GM23338 (cell line): ENCODE measurements at regions not wholly inside any gene's neighbourhood (a gene's known extent, or its start where the extent isn't known, plus 50 kb on each side); places are given as distances from the start of the nearest gene placed in this dataset.

ENCODE experiments used
- ATAC-seq: fragments of 200-7000 bp; cut with Tn5 transposase; 3 replicates; pipeline ENCODE4 v1.9.1; 2020
- DNase-seq: peaks from one replicate; pipeline ENCODE4 v3.0.0-alpha.2; 2015; ENCODE audit warnings: low spot score
- H2AFZ ChIP-seq: fragments of 200-600 bp; sonication (generic); 2 replicates; pipeline ENCODE4 v1.8.0; 2016; ENCODE audit warnings: antibody characterized with exemption, mild to moderate bottlenecking, moderate library complexity
- H3F3A ChIP-seq: fragments of 200-600 bp; sonication (generic); replicated peaks from 2 replicates; pipeline ENCODE4 v1.8.0; 2017; ENCODE audit warnings: antibody characterized with exemption, mixed run types, low read depth
- H3K27ac ChIP-seq: fragments of 200-600 bp; sonication (generic); 2 replicates; pipeline ENCODE4 v1.6.1; 2016; ENCODE audit warnings: low read depth
- H3K27me3 ChIP-seq: fragments of 200-600 bp; sonication (generic); 2 replicates; pipeline ENCODE4 v1.8.0; 2016; ENCODE audit warnings: mild to moderate bottlenecking, mixed run types, moderate library complexity; ENCODE audit not compliant: insufficient read depth
- H3K36me3 ChIP-seq: fragments of 200-600 bp; sonication (generic); 2 replicates; pipeline ENCODE4 v1.8.0; 2016; ENCODE audit warnings: mild to moderate bottlenecking; ENCODE audit not compliant: insufficient read depth
- H3K4me1 ChIP-seq: fragments of 200-600 bp; sonication (generic); 2 replicates; pipeline ENCODE4 v1.8.0; 2016; ENCODE audit warnings: mild to moderate bottlenecking, moderate library complexity; ENCODE audit not compliant: insufficient read depth
- H3K4me2 ChIP-seq: fragments of 200-600 bp; sonication (generic); 2 replicates; pipeline ENCODE4 v1.7.1; 2017; ENCODE audit warnings: mixed run types
- H3K4me3 ChIP-seq: fragments of 200-600 bp; sonication (generic); 2 replicates; pipeline ENCODE4 v1.6.1; 2016; ENCODE audit warnings: mixed run types
- H3K79me2 ChIP-seq: fragments of 200-600 bp; sonication (generic); replicated peaks from 2 replicates; pipeline ENCODE4 v1.8.0; 2017; ENCODE audit warnings: mild to moderate bottlenecking; ENCODE audit not compliant: insufficient read depth
- H3K9me2 ChIP-seq: fragments of 200-600 bp; sonication (generic); 2 replicates; pipeline ENCODE4 v1.8.0; 2017; ENCODE audit not compliant: insufficient read depth
- H4K20me1 ChIP-seq: fragments of 200-600 bp; sonication (generic); replicated peaks from 2 replicates; pipeline ENCODE4 v1.8.0; 2017; ENCODE audit warnings: mild to moderate bottlenecking; ENCODE audit not compliant: insufficient read depth
- H3K27ac Mint-ChIP-seq: 2 replicates; pipeline ENCODE4 v1.8.0; 2020; ENCODE audit warnings: inconsistent platforms, mild to moderate bottlenecking, moderate library complexity, mixed read lengths
- H3K27me3 Mint-ChIP-seq: 3 replicates; pipeline ENCODE4 v1.8.0; 2022; ENCODE audit warnings: low read depth, mild to moderate bottlenecking, moderate library complexity, mixed read lengths, inconsistent platforms; ENCODE audit not compliant: insufficient read depth, poor library complexity
- H3K36me3 Mint-ChIP-seq: 3 replicates; pipeline ENCODE4 v1.8.0; 2021; ENCODE audit warnings: low read depth, mild to moderate bottlenecking, inconsistent platforms, moderate library complexity, mixed read lengths
- H3K4me1 Mint-ChIP-seq: 3 replicates; pipeline ENCODE4 v1.8.0; 2020; ENCODE audit warnings: mild to moderate bottlenecking, inconsistent platforms, mixed read lengths
- H3K4me3 Mint-ChIP-seq: 3 replicates; pipeline ENCODE4 v1.8.0; 2021; ENCODE audit warnings: moderate library complexity, mild to moderate bottlenecking, inconsistent platforms, mixed read lengths
- H3K9me3 Mint-ChIP-seq: 3 replicates; pipeline ENCODE4 v1.8.0; 2020; ENCODE audit warnings: moderate library complexity, mild to moderate bottlenecking, inconsistent platforms, mixed read lengths
- CREB1 ChIP-seq: fragments of 250-450 bp; sonication (Bioruptor Pico); IDR thresholded peaks from 2 replicates; pipeline ENCODE4 v1.5.0; 2020; ENCODE audit warnings: low read depth, mild to moderate bottlenecking, moderate library complexity
- EZH2phosphoT487 ChIP-seq: fragments of 200-600 bp; sonication (generic); IDR thresholded peaks from one replicate; pipeline ENCODE4 v1.8.1; 2018; ENCODE audit warnings: antibody characterized with exemption; ENCODE audit not compliant: unreplicated experiment
- POLR2AphosphoS5 ChIP-seq: IDR thresholded peaks from 2 replicates; pipeline ENCODE4 v1.6.1; 2016; ENCODE audit warnings: antibody characterized with exemption, low read depth
- STAT1 ChIP-seq: IDR thresholded peaks from one replicate; pipeline ENCODE4 v1.6.1; 2016; ENCODE audit warnings: antibody characterized with exemption; ENCODE audit not compliant: unreplicated experiment
- ZNF331 ChIP-seq: fragments of 250-450 bp; sonication (Bioruptor Pico); IDR thresholded peaks from 2 replicates; pipeline ENCODE4 v1.5.0; 2020; ENCODE audit warnings: low read depth, mild to moderate bottlenecking, moderate library complexity
- TF ChIP-seq, protein P1 (sequence below), 2 experiments: fragments of 200-600 bp in 1 of 2; sonication (generic) in 1 of 2; conservative IDR thresholded peaks; 2 replicates each; pipeline versions ENCODE4 v1.5.1 to v1.6.1; 2016 to 2017; ENCODE audit warnings: antibody characterized with exemption in 2 of 2, low read depth in 2 of 2, mild to moderate bottlenecking in 2 of 2, moderate library complexity in 1 of 2
- TF ChIP-seq, protein P2 (sequence below): IDR thresholded peaks from one replicate; pipeline ENCODE4 v1.6.1; 2018; ENCODE audit warnings: antibody characterized with exemption; ENCODE audit not compliant: unreplicated experiment

DNA sequence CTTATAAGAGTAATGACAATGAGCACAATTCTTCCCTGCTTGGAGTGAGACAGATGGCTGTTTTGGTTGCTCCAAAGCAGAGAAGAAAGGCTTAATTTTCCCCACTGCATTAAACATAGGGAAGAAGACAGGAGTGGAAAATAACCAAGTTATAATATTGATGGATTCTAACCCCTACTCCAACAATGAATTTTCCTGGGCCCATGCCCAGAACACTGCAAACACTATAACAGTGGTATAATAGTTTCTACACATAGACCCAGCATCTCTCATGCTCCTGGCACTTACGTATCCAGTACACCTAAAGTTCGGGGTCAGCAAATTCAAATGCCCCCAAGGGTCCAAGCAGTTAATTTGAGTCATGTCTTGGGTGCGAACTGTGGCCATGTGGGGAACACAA is 613.4 kb downstream of the PLCL1 start (continued):
- TF ChIP-seq, protein P1, sequence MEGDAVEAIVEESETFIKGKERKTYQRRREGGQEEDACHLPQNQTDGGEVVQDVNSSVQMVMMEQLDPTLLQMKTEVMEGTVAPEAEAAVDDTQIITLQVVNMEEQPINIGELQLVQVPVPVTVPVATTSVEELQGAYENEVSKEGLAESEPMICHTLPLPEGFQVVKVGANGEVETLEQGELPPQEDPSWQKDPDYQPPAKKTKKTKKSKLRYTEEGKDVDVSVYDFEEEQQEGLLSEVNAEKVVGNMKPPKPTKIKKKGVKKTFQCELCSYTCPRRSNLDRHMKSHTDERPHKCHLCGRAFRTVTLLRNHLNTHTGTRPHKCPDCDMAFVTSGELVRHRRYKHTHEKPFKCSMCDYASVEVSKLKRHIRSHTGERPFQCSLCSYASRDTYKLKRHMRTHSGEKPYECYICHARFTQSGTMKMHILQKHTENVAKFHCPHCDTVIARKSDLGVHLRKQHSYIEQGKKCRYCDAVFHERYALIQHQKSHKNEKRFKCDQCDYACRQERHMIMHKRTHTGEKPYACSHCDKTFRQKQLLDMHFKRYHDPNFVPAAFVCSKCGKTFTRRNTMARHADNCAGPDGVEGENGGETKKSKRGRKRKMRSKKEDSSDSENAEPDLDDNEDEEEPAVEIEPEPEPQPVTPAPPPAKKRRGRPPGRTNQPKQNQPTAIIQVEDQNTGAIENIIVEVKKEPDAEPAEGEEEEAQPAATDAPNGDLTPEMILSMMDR (conservative IDR thresholded peaks at IDR 0.05; ENCODE audit: low read depth in 2 of 2) = no peak
- TF ChIP-seq STAT1 (no peak), ZNF331 (CRISPR knock-in tag) (no peak), POLR2AphosphoS5 (no peak), EZH2phosphoT487 (no peak)

DNA sequence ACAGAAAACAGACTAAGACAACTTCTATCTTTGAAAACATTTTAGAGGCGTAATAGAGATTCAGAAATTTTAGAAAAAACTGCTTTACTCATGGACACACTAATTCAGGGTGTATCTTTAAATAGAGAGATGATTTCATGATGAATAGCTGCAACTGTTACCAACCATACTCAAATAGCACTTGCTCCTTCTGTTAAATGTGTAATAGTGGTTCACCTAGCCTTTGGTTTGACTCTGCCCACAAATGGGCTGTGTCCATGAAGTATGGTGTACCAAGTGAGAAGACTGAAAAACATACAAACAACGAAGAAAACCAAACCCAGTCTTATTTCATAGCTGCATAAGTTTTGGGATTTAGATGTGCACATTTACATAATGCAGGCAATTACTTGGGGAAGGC is 610.6 kb downstream of the PLCL1 start:
- Mint-ChIP-seq H3K9me3 (no peaks in the 10 kb centered on the region), H3K27me3 (no peaks in the 10 kb centered on the region), H3K4me3 (no peak overlapping the region), H3K36me3 (no peaks in the 10 kb centered on the region), H3K4me1 (no peaks in the 10 kb centered on the region), H3K27ac (no peak overlapping the region)
- H3K4me2 ChIP-seq = no peak overlapping the region
- no peaks in the 10 kb centered on the region for H3K27me3 ChIP-seq
- H3K9me2 ChIP-seq = no peaks in the 10 kb centered on the region
- H3F3A ChIP-seq = no peaks in the 10 kb centered on the region
- DNase-seq = no peak
- no peaks in the 10 kb centered on the region for H3K79me2 ChIP-seq
- H3K4me3 ChIP-seq = no peak overlapping the region
- no peak for ATAC-seq
- H2AFZ ChIP-seq = no peak overlapping the region
- H3K36me3 ChIP-seq = no peaks in the 10 kb centered on the region
- no peaks in the 10 kb centered on the region for H3K4me1 ChIP-seq
- TF ChIP-seq, protein P1 (conservative IDR thresholded peaks at IDR 0.05; ENCODE audit: low read depth in 2 of 2) = no peak
- TF ChIP-seq CREB1 (CRISPR knock-in tag) (no peak), STAT1 (no peak)
- TF ChIP-seq, protein P2, sequence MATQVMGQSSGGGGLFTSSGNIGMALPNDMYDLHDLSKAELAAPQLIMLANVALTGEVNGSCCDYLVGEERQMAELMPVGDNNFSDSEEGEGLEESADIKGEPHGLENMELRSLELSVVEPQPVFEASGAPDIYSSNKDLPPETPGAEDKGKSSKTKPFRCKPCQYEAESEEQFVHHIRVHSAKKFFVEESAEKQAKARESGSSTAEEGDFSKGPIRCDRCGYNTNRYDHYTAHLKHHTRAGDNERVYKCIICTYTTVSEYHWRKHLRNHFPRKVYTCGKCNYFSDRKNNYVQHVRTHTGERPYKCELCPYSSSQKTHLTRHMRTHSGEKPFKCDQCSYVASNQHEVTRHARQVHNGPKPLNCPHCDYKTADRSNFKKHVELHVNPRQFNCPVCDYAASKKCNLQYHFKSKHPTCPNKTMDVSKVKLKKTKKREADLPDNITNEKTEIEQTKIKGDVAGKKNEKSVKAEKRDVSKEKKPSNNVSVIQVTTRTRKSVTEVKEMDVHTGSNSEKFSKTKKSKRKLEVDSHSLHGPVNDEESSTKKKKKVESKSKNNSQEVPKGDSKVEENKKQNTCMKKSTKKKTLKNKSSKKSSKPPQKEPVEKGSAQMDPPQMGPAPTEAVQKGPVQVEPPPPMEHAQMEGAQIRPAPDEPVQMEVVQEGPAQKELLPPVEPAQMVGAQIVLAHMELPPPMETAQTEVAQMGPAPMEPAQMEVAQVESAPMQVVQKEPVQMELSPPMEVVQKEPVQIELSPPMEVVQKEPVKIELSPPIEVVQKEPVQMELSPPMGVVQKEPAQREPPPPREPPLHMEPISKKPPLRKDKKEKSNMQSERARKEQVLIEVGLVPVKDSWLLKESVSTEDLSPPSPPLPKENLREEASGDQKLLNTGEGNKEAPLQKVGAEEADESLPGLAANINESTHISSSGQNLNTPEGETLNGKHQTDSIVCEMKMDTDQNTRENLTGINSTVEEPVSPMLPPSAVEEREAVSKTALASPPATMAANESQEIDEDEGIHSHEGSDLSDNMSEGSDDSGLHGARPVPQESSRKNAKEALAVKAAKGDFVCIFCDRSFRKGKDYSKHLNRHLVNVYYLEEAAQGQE = no peak
- no peak overlapping the region for H3K27ac ChIP-seq
- H4K20me1 ChIP-seq = no peaks in the 10 kb centered on the region
